Ammon's horn (tissue), 1 donor: ENCODE measurements at regions not wholly inside any gene's neighbourhood (a gene's known extent, or its start where the extent isn't known, plus 50 kb on each side); places are given as distances from the start of the nearest gene placed in this dataset.
"Not testable (repeated sequence)": the region's sequence is repeated elsewhere in the genome, so short reads cannot be mapped to it uniquely, and the experiment has no call there.

Experiments used
- DNase-seq: peaks from one replicate; pipeline ENCODE4 v3.0.0-alpha.2; 2016; ENCODE audit warnings: low spot score

GRCh38 chr3:63096248-63097058 lies 181.7 kb upstream of the SYNPR start:
- DNase-seq: no peak

DNA sequence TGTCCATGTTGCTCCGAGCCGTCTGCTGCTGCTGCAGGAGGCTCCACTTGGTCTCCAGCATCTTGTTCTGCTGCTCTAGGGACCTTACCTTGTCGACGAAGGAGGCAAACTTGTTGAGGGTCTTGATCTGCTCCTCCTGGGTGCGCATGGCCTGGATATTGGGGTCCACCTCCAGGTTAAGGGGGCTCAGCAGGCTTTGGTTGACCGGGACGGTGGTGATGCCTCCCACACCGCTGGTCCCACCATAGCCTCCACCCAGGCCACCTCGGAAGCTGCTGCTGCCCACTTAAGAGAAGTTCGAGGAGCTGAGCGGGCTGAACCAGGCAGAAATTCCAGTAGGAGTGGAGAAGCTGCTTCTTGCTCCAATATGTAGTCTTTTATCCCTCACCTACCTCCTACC lies 180.7 kb upstream of the SYNPR start:
- DNase-seq: no peak

GRCh38 chr3:63116922-63117321 lies 161.2 kb upstream of the SYNPR start:
- DNase-seq: no peak

DNA sequence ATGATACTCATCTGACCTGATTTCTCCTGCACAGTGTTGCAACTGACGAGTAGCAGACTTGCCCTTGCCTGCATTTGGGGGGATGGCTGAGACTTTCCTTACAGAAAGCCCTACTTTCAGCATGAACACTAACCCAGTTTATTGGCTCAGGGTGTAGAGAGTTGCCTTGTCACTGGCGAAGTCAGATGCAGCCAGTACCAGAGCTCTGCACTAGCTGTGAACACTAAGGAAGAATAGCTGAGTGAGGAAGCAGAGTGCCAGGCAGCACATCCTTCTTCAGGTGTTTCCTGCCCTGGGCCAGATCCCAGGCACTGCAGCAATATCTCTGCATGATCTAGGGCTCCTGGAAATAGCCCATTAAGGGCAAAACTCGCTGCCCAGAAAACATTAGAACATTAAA lies 154.0 kb upstream of the SYNPR start:
- DNase-seq: no peak

GRCh38 chr3:63126530-63126929 lies 151.6 kb upstream of the SYNPR start:
- no peak for DNase-seq

DNA sequence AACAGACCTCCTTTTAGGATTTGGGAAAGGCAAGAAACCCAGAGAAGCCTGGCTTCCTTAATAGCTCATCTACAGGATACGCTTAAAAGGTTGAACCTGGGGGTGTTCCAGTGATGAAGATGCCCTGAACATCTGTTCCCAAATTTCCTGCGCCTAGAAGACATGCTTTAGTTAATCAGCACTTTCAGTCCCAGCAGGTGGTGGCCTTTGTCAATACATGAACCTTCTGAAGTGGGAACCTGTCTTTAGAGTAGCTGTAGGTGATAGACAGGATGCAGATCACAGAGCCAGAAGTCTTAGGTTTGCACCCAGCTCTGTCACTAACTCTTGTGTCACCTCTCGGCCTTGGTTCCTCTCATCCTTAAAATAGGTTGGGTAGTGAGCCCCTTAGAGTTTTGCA lies 149.7 kb upstream of the SYNPR start:
- no peak for DNase-seq

DNA sequence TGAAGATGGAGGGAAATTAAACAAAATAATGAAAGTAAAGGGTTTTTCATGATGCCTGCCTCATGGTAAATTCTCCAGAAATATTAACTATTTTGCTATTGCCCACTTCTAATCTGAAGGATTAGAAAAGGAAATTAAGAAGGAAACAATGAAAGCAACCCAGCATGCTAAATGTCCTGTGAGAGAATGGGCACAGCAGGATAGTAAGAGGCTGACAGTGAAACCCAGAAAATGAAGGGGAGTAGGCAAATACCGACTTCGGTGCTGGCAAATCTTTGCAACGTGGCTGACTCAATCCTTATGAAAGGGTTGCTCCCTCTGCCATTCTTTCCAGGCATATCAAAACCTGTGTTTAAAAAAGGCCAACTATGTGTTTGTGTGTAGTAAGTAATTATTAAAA lies 147.5 kb upstream of the SYNPR start:
- no peak for DNase-seq

- no peak for DNase-seq
Observed at GRCh38 chr3:63132461-63133250, 145.5 kb upstream of the SYNPR start.

DNA sequence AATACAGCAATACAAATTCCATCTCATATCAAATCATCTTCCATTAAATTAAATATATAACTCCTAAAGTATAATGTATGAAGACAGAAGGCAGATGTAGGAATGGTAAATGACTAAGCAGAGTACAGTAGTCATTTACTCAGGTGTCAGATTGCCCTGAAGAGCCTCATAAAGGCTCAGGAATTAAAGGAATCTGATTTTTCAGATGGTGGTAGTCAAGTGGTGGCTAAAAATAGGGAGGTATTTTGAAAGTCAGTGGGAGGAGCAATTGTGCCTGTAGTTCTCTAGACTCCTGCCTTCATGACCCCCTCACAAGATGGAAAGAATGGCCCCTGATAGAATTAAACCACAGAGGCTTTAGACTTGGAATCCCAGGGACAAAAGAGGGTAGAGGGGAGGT lies 142.7 kb upstream of the SYNPR start:
- no peak for DNase-seq

GRCh38 chr3:63136249-63136648 lies 141.9 kb upstream of the SYNPR start:
- DNase-seq: not testable (repeated sequence)

DNA sequence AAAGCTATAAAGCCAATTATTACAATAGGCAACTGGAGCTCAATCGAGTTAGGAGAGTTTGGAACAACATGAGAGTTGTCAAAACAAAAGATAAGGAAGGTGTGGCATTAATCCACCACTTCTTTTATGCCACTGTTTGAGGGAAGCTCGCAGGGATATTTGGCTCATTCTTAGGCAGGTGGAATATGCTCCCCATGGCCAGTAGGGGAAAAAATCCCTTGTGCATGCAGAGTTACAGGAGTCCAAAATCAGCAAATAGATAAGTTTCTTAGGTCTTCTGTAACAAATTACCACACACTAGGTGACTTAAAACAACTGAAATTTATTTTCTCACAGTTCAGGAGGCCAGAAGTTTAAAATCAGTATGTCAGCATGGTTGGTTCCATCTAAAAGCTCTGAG lies 135.4 kb upstream of the SYNPR start:
- no peak for DNase-seq

DNA sequence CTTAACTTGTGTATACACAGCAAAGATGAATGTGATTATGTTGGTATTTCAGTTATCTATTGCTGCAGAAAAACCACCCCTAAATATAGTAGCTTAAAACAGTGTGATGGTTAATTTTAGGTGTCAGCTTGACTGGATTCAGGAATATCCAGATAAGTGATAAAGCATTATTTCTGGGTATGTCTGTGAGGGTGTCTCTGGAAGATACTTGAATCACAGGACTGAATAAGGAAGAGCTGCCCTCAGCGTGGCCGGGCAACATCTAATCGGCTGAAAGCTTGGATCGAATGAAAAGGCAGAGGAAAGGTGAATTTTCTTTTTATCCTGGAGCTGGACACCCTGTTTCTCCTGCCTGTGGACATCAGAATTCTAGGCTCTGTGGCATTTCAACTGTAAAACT lies 132.0 kb upstream of the SYNPR start:
- DNase-seq: no peak

DNA sequence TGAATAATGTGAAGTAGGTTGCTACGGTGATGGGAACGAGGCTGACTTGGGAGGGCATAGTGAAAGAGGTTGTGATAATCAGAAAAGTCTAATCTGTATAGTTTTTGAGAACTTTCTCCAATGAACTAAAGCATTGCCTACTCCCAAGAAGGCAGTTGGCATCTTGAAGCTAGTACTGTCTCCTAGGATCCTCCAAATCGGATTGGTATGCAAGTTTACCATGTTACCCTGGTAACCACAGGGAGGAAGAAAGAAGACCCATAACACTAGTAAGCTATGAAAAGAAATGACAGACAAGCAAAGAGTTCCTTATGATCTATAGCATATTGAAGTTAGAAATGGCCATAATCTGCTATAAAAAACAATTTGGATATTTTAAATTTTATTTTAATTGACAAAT lies 127.2 kb upstream of the SYNPR start:
- DNase-seq: no peak

GRCh38 chr3:63151897-63152296 lies 126.2 kb upstream of the SYNPR start:
- peak; percentile 39 for DNase-seq

DNA sequence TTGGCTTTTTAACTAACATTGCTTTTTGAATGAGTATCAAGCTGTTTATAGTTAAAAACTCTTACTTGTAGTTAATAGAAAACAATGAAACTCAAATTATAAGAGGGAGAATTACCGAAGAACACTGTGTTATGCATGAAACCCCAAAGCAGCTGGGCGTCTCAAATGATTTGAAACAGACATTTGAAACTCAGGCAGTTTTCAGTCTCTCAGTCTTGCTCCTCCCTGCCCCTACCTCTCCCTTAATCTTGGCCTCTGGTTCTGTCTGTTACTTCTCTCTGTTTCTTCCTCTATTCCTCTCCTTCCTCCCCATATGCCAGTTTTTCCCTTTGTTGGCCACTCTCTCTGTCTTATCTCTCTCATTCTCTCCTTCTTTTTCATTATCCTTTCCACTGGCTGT lies 118.3 kb upstream of the SYNPR start:
- DNase-seq: no peak

- DNase-seq: no peak
Observed at GRCh38 chr3:63167113-63167512, 111.0 kb upstream of the SYNPR start.

DNA sequence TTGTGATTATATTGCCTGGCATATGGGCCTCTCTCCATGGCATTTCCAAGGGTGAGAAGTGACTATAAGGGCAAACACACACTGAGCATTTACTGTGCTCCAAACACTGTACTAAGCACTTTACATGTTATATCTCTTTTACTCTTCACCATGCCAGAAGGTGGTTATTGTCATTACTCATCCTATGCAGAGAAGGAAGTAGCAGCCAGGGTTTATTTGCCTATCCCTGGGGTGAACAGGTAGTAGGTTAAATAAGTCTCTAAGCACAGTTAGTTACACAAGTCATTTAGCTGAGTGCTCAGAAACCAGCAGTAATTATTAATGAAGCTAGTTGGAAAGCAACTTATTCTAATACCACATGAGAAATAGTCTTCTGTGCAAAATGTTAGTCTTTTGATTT lies 109.9 kb upstream of the SYNPR start:
- no peak for DNase-seq

GRCh38 chr3:63179862-63180522 lies 98.1 kb upstream of the SYNPR start:
- no peak for DNase-seq

DNA sequence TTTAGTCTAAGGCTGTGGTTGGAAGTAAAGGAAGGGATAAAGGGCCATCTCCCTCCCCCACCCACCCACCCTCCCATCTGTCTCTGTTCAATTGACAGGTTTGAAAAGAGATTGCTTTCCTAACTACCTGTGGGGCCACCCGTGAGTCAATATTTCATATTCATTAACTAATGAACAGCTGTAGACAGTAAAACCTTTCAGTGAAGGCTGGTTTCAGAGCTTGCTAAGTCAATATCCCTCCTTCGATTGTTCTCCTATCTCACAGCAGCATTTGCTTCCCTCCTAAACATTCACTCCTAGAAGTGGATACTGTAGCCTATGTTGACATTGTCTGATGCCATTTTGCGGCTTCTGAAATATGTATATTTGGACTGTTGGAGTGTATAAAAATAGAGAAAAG lies 85.9 kb upstream of the SYNPR start:
- no peak for DNase-seq

DNA sequence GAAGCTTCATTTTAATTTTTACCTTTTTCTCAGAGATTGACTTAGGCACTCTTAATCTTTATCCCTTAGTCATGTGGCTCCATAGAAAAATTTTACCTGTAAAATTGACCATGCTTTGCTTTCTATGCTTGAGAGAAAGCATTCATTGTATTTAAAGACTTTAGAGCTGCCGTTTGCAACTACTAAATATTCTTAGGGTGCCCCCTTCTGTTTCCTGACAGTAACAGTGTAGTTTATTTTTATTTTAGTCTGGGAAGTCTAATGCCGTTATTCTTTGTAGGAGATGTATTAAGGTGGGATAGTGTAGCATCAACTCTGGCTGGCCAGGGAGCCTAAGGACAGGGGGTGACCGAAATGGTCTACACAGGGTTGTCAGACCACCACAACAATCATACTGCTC lies 84.5 kb upstream of the SYNPR start:
- peak; percentile 42 for DNase-seq

DNA sequence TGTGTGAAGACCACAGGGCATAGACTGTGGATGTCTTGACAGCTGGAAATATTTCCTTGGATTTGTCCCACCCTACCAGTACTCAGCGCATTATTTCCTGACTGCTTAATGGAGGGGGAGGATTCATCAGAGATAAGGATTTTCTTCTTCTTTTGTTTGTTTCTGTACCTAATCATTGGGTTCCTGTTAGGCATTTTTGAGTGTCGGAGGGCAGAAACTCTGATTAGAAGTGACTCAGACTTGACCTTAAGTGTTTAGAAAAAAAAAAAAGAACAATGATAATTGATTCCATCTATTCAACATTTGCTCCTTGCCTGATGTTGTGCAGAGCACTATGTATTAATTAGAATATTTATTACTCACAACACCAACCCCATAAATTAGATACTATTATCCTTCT lies 78.5 kb upstream of the SYNPR start:
- DNase-seq: no peak

DNA sequence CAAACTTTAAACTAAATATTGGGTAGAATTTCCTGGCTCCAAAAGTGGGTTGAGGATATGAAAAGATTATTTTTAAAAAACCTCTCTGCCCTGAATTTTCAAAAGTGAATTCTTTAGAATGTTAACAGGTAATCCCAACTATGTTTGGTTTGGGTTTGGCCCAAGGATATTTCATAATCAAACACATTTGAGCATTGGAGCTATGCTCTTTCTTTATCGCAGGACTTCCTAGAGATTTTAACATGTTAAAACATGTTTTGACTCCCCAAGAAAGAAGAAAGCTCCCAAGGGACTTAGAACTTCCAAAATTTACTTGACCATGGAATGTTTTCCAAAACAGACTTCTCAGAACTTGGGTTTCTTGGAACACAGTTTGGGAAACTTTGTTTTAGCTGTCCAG lies 75.6 kb upstream of the SYNPR start:
- DNase-seq: no peak

DNA sequence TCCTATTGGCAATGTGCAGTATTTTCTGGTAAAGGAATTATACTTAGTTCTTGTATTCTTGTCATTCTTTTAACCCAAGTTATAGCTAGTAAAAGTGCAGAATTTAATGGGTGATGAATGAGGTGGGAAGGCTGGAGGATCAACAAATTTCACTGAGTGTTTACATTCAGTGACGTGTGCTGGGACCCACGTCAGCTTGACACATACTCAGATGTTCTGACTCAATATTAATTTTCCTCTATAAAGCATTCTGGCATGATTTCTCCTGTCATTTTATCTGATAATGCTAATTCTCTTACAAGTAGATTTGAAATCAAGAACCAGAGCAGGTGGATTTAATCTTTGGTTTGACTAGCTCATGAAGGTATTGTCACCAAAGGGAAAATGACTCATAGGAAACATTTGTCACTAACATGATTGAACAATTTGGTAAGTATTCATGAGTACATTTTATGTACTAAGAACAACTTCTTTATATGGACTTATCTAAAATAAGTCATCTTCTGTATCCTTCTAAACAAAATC lies 71.0 kb upstream of the SYNPR start:
- DNase-seq: no peak
